Neural progenitor cell (in vitro differentiated cells): ENCODE measurements at regions not wholly inside any gene's neighbourhood (a gene's known extent, or its start where the extent isn't known, plus 50 kb on each side); places are given as distances from the start of the nearest gene placed in this dataset.

Experiments used
- DNase-seq: peaks from one replicate; pipeline ENCODE4 v3.0.0-alpha.2; 2016; ENCODE audit warnings: low spot score
- H2AFZ ChIP-seq: fragments of 200-600 bp; sonication (generic); replicated peaks from 2 replicates; pipeline ENCODE4 v1.6.1; 2016; ENCODE audit warnings: antibody characterized with exemption
- H3F3A ChIP-seq: fragments of 200-600 bp; sonication (generic); 2 replicates; pipeline ENCODE4 v1.6.1; 2016; ENCODE audit warnings: antibody characterized with exemption, low read depth
- H3K27ac ChIP-seq: fragments of 200-600 bp; sonication (generic); 2 replicates; pipeline ENCODE4 v1.5.1; 2016; ENCODE audit warnings: mild to moderate bottlenecking
- H3K27me3 ChIP-seq: fragments of 200-600 bp; sonication (generic); 2 replicates; pipeline ENCODE4 v1.6.1; 2016; ENCODE audit warnings: mild to moderate bottlenecking, moderate library complexity
- H3K36me3 ChIP-seq: fragments of 200-600 bp; sonication (generic); 2 replicates; pipeline ENCODE4 v1.5.1; 2016
- H3K4me1 ChIP-seq: fragments of 200-600 bp; sonication (generic); 2 replicates; pipeline ENCODE4 v1.6.1; 2016; ENCODE audit warnings: mixed run types
- H3K4me2 ChIP-seq: fragments of 200-600 bp; sonication (generic); 2 replicates; pipeline ENCODE4 v1.6.1; 2016
- H3K4me3 ChIP-seq: fragments of 200-600 bp; sonication (generic); 2 replicates; pipeline ENCODE4 v1.5.1; 2016
- H3K79me2 ChIP-seq: fragments of 200-600 bp; sonication (generic); 2 replicates; pipeline ENCODE4 v1.6.1; 2016; ENCODE audit warnings: low read depth
- H3K9ac ChIP-seq: fragments of 200-600 bp; sonication (generic); 2 replicates; pipeline ENCODE4 v1.6.1; 2016
- H3K9me3 ChIP-seq: fragments of 200-600 bp; sonication (generic); 2 replicates; pipeline ENCODE4 v1.5.1; 2016; ENCODE audit warnings: low read depth
- H4K20me1 ChIP-seq: fragments of 200-600 bp; sonication (generic); 2 replicates; pipeline ENCODE4 v1.6.1; 2016; ENCODE audit warnings: low read depth
- H3K27ac Mint-ChIP-seq: 3 replicates; pipeline ENCODE4 v1.8.0; 2021; ENCODE audit warnings: mixed read lengths
- H3K27me3 Mint-ChIP-seq: 2 replicates; pipeline ENCODE4 v1.8.0; 2022; ENCODE audit warnings: low read depth, mild to moderate bottlenecking, inconsistent platforms, moderate library complexity, mixed read lengths; ENCODE audit not compliant: insufficient read depth
- H3K36me3 Mint-ChIP-seq: 3 replicates; pipeline ENCODE4 v1.8.0; 2021; ENCODE audit warnings: mixed read lengths
- H3K4me1 Mint-ChIP-seq: 3 replicates; pipeline ENCODE4 v1.8.0; 2021; ENCODE audit warnings: mixed read lengths
- H3K4me3 Mint-ChIP-seq: 3 replicates; pipeline ENCODE4 v1.8.0; 2021; ENCODE audit warnings: mild to moderate bottlenecking, moderate library complexity, mixed read lengths
- H3K9me3 Mint-ChIP-seq: 3 replicates; pipeline ENCODE4 v1.8.0; 2020; ENCODE audit warnings: mixed read lengths
- CTCF ChIP-seq: fragments of 200-600 bp; sonication (generic); IDR thresholded peaks from 2 replicates; pipeline ENCODE4 v1.5.1; 2017; ENCODE audit warnings: antibody characterized with exemption, mild to moderate bottlenecking
- EZH2 ChIP-seq: fragments of 200-600 bp; sonication (generic); IDR thresholded peaks from 2 replicates; pipeline ENCODE4 v1.6.1; 2017; ENCODE audit warnings: antibody characterized with exemption, mild to moderate bottlenecking, moderate library complexity
- EZH2phosphoT487 ChIP-seq: fragments of 200-600 bp; sonication (generic); IDR thresholded peaks from 2 replicates; pipeline ENCODE4 v1.6.1; 2017; ENCODE audit warnings: antibody characterized with exemption

GRCh38 chr3:77898621-77899020 is 858.7 kb downstream of the ROBO2 start:
- Histone ChIP-seq H3K4me1 (no peaks in the 10 kb centered on the region), H4K20me1 (no peaks in the 10 kb centered on the region), H3K36me3 (no peaks in the 10 kb centered on the region), H3K9ac (no peak overlapping the region), H2AFZ (no peak overlapping the region), H3K79me2 (no peaks in the 10 kb centered on the region), H3K27ac (no peak overlapping the region), H3K9me3 (no peaks in the 10 kb centered on the region), H3K27me3 (no peaks in the 10 kb centered on the region), H3F3A (no peaks in the 10 kb centered on the region), H3K4me2 (no peak overlapping the region), H3K4me3 (no peak overlapping the region)
- Mint-ChIP-seq H3K27ac (no peak overlapping the region), H3K4me1 (no peaks in the 10 kb centered on the region), H3K27me3 (no peaks in the 10 kb centered on the region), H3K4me3 (no peak overlapping the region), H3K9me3 (peaks cover 8% of the 10 kb centered on the region), H3K36me3 (no peaks in the 10 kb centered on the region)
- no peak for DNase-seq
- no peak for TF ChIP-seq EZH2phosphoT487
- no peak for TF ChIP-seq EZH2
- TF ChIP-seq CTCF: no peak

- TF ChIP-seq EZH2phosphoT487: no peak
- TF ChIP-seq CTCF: no peak
- TF ChIP-seq EZH2: no peak
- Histone ChIP-seq H4K20me1 (no peaks in the 10 kb centered on the region), H3K4me2 (no peak overlapping the region), H3K27me3 (no peaks in the 10 kb centered on the region), H3K4me3 (no peak overlapping the region), H3K27ac (no peak overlapping the region), H3K9ac (no peak overlapping the region), H3K36me3 (no peaks in the 10 kb centered on the region), H3K9me3 (no peaks in the 10 kb centered on the region), H3K79me2 (no peaks in the 10 kb centered on the region), H3K4me1 (no peaks in the 10 kb centered on the region), H2AFZ (no peak overlapping the region), H3F3A (no peaks in the 10 kb centered on the region)
- Mint-ChIP-seq H3K27me3 (no peaks in the 10 kb centered on the region), H3K36me3 (no peaks in the 10 kb centered on the region), H3K27ac (no peak overlapping the region), H3K4me1 (no peaks in the 10 kb centered on the region), H3K9me3 (peaks cover 2% of the 10 kb centered on the region), H3K4me3 (no peak overlapping the region)
- no peak for DNase-seq
Measured at GRCh38 chr3:77902675-77903074, 862.8 kb downstream of the ROBO2 start.

- no peak overlapping the region for H3K27ac ChIP-seq
- H3K79me2 ChIP-seq: no peaks in the 10 kb centered on the region
- DNase-seq: no peak
- no peak for TF ChIP-seq CTCF
- no peak for TF ChIP-seq EZH2phosphoT487
- TF ChIP-seq EZH2: no peak
- H3K9me3 ChIP-seq: no peaks in the 10 kb centered on the region
- no peak overlapping the region for H3K4me3 Mint-ChIP-seq
- H3K27me3 ChIP-seq: no peaks in the 10 kb centered on the region
- no peaks in the 10 kb centered on the region for H3K36me3 Mint-ChIP-seq
- no peak overlapping the region for H3K27ac Mint-ChIP-seq
- no peaks in the 10 kb centered on the region for H3K36me3 ChIP-seq
- H3K9me3 Mint-ChIP-seq: peaks cover 2% of the 10 kb centered on the region
- H3K27me3 Mint-ChIP-seq: no peaks in the 10 kb centered on the region
- no peak overlapping the region for H3K9ac ChIP-seq
- H3K4me3 ChIP-seq: no peak overlapping the region
- H3K4me2 ChIP-seq: no peak overlapping the region
- H4K20me1 ChIP-seq: no peaks in the 10 kb centered on the region
- no peaks in the 10 kb centered on the region for H3K4me1 Mint-ChIP-seq
- no peaks in the 10 kb centered on the region for H3K4me1 ChIP-seq
- no peaks in the 10 kb centered on the region for H3F3A ChIP-seq
- no peak overlapping the region for H2AFZ ChIP-seq
Measured at GRCh38 chr3:77906102-77906709, 866.3 kb downstream of the ROBO2 start.
